ENCODE measurements at regions not wholly inside any gene's neighbourhood (a gene's known extent, or its start where the extent isn't known, plus 50 kb on each side); places are given as distances from the start of the nearest gene placed in this dataset.

- Histone ChIP-seq H3K4me3 (no peak overlapping the region), H3K27me3 (no peaks in the 10 kb centered on the region), H3K4me1 (no peaks in the 10 kb centered on the region), H3K9me3 (peaks cover 20% of the 10 kb centered on the region), H3K27ac (no peak overlapping the region), H3K36me3 (no peaks in the 10 kb centered on the region)
- TF ChIP-seq CTCF (IDR thresholded peaks at IDR 0.05) (no peak), EP300 (IDR thresholded peaks at IDR 0.05) (no peak), POLR2A (IDR thresholded peaks at IDR 0.05) (no peak), POLR2AphosphoS5 (IDR thresholded peaks at IDR 0.05) (no peak)
- WGBS = 86% methylated on average over 5 of the region's 5 CpGs
- DNase-seq (ENCODE audit: low spot score in 2 of 2) = no peak
Measured at GRCh38 chr7:12053561-12053960, 157.5 kb upstream of the TMEM106B start.

DNA sequence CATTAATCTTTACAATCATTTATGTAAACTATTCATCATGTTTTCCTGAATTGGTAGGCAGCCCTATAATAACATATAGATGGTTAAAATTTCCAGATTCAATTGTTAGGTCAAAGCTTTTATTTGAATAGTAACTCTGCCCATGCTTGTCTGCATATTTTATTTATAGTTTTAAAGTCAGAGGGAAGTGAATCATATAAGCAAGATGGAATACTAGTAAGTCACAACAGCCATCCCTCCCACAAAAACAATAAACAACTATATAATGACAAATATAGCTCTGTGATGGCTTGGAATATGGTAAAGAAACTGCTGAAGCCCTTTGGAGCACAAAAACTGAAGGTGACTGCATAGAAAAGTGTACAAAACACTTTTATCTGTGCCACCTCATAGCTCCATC, 156.3 kb upstream of the TMEM106B start:
- H3K4me1 ChIP-seq = no peaks in the 10 kb centered on the region
- TF ChIP-seq CTCF (IDR thresholded peaks at IDR 0.05) (no peak), POLR2A (IDR thresholded peaks at IDR 0.05) (no peak), EP300 (IDR thresholded peaks at IDR 0.05) (no peak), POLR2AphosphoS5 (IDR thresholded peaks at IDR 0.05) (no peak)
- H3K9me3 ChIP-seq = peaks cover 20% of the 10 kb centered on the region
- no peaks in the 10 kb centered on the region for H3K36me3 ChIP-seq
- H3K27ac ChIP-seq = no peak overlapping the region
- H3K4me3 ChIP-seq = no peak overlapping the region
- H3K27me3 ChIP-seq = no peaks in the 10 kb centered on the region
- DNase-seq (ENCODE audit: low spot score in 2 of 2) = no peak

DNA sequence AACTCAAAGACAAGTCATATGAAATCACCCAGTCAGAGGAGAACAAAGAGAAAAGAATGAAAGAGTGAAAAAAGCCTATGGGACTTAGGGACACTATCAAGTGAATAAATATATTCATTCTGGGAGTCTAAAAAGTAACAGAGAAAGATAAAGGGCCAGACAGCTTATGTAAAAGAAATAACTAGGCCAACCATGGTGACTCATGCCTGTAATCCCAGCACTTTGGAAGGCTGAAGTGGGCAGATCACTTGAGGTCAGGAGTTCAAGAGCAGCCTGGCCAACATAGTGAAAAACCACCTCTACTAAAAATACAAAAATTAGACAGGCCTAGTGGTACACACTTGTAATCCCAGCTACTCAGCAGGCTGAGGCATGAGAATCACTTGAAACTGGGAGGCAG, 154.7 kb upstream of the TMEM106B start:
- TF ChIP-seq POLR2A (IDR thresholded peaks at IDR 0.05) = no peak
- no peak for TF ChIP-seq EP300 (IDR thresholded peaks at IDR 0.05)
- no peak for TF ChIP-seq CTCF (IDR thresholded peaks at IDR 0.05)
- TF ChIP-seq POLR2AphosphoS5 (IDR thresholded peaks at IDR 0.05) = no peak
- no peaks in the 10 kb centered on the region for H3K36me3 ChIP-seq
- DNase-seq (ENCODE audit: low spot score in 2 of 2) = no peak

GRCh38 chr7:12056977-12057376, 154.1 kb upstream of the TMEM106B start:
- H3K4me1 ChIP-seq = no peaks in the 10 kb centered on the region
- no peak overlapping the region for H3K27ac ChIP-seq
- H3K4me3 ChIP-seq = no peak overlapping the region
- peaks cover 20% of the 10 kb centered on the region for H3K9me3 ChIP-seq
- H3K27me3 ChIP-seq = no peaks in the 10 kb centered on the region
- no peaks in the 10 kb centered on the region for H3K36me3 ChIP-seq
- DNase-seq (ENCODE audit: low spot score in 2 of 2) = no peak
- 75% methylated on average over 2 of the region's 2 CpGs for WGBS
- TF ChIP-seq POLR2AphosphoS5 (IDR thresholded peaks at IDR 0.05) (no peak), CTCF (IDR thresholded peaks at IDR 0.05) (no peak), EP300 (IDR thresholded peaks at IDR 0.05) (no peak), POLR2A (IDR thresholded peaks at IDR 0.05) (no peak)

More for the DNA sequence above, 154.7 kb upstream of the TMEM106B start:
- H3K9me3 ChIP-seq = peaks cover 20% of the 10 kb centered on the region
- no peaks in the 10 kb centered on the region for H3K27me3 ChIP-seq
- no peaks in the 10 kb centered on the region for H3K4me1 ChIP-seq
- H3K4me3 ChIP-seq = no peak overlapping the region
- H3K27ac ChIP-seq = no peak overlapping the region

DNA sequence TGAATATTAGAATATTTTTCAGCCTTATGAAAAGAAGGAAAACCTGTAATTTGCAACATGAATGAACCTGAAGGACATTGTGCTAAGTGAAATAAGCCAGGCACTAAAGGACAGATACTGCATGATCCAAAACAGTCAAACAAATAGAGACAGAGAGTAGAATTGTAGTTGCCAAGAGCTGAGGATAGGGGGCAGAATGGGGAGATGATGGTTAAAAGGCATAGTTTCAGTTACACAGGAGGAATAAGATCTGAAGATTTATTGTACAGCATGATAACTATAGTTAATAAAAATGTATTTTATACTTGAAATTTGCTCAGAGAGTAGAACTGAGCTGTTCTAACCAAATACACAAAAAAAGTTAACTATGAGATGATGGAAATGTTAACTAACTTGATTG, 149.0 kb upstream of the TMEM106B start:
- no peaks in the 10 kb centered on the region for H3K36me3 ChIP-seq
- H3K4me1 ChIP-seq = no peaks in the 10 kb centered on the region
- peaks cover 15% of the 10 kb centered on the region for H3K9me3 ChIP-seq
- H3K27ac ChIP-seq = no peak overlapping the region
- H3K27me3 ChIP-seq = no peaks in the 10 kb centered on the region
- H3K4me3 ChIP-seq = no peak overlapping the region
- no peak for DNase-seq (ENCODE audit: low spot score in 2 of 2)
- no peak for TF ChIP-seq CTCF (IDR thresholded peaks at IDR 0.05)
- TF ChIP-seq POLR2A (IDR thresholded peaks at IDR 0.05) = no peak
- TF ChIP-seq POLR2AphosphoS5 (IDR thresholded peaks at IDR 0.05) = no peak
- no peak for TF ChIP-seq EP300 (IDR thresholded peaks at IDR 0.05)
